Naive thymus-derived CD4-positive, alpha-beta T cell (primary cell): ENCODE measurements at regions not wholly inside any gene's neighbourhood (a gene's known extent, or its start where the extent isn't known, plus 50 kb on each side); places are given as distances from the start of the nearest gene placed in this dataset.

ENCODE experiments used
- ATAC-seq: fragments of 150-1000 bp; cut with Tn5 transposase; 2 replicates; pipeline ENCODE4 v1.10.0; 2021; ENCODE audit warnings: mild to moderate bottlenecking, moderate library complexity
- CTCF ChIA-PET: fragments of 350-600 bp; sonication (Branson Sonifier 250); formaldehyde crosslinking; loops from one replicate; lab custom pipeline; 2021; ENCODE audit warnings: antibody characterized with exemption; lab: Charles Lee
- POLR2A ChIA-PET: fragments of 350-600 bp; sonication (Branson Sonifier 250); formaldehyde crosslinking; loops from one replicate; lab custom pipeline; 2021; ENCODE audit warnings: antibody characterized with exemption, inconsistent platforms; lab: Charles Lee
- DNase-seq, 9 donors: peaks; one replicate each; pipeline versions ENCODE4 v3.0.0 to v3.0.0-alpha.2; 2020 to 2022; ENCODE audit warnings: mixed read lengths in 1 of 9
- H3K27ac ChIP-seq: one replicate; pipeline ENCODE4 v1.7.0; 2013; ENCODE audit warnings: mild to moderate bottlenecking, low read depth, low read length, moderate library complexity
- H3K27me3 ChIP-seq, 2 donors: one replicate each; pipeline ENCODE4 v1.7.0; 2013; ENCODE audit warnings: low read length in 2 of 2, mild to moderate bottlenecking in 2 of 2, moderate library complexity in 2 of 2; ENCODE audit not compliant: control insufficient read depth in 2 of 2, insufficient read depth in 2 of 2
- H3K36me3 ChIP-seq, 3 experiments: 1 replicate in 2 of 3; 2 replicates in 1 of 3; pipeline ENCODE4 v1.7.0; 2013; ENCODE audit warnings: low read length in 3 of 3, mild to moderate bottlenecking in 3 of 3, moderate library complexity in 1 of 3; ENCODE audit not compliant: insufficient read depth in 3 of 3, control insufficient read depth in 2 of 3
- H3K4me1 ChIP-seq, 2 donors: one replicate each; pipeline ENCODE4 v1.7.0; 2013; ENCODE audit warnings: low read length in 2 of 2, mild to moderate bottlenecking in 2 of 2, moderate library complexity in 1 of 2; ENCODE audit not compliant: control insufficient read depth in 2 of 2, insufficient read depth in 2 of 2
- H3K4me3 ChIP-seq: 2 replicates; pipeline ENCODE4 v1.7.0; 2013; ENCODE audit warnings: mild to moderate bottlenecking, low read length
- H3K9me3 ChIP-seq, 3 experiments: 1 replicate in 2 of 3; 2 replicates in 1 of 3; pipeline ENCODE4 v1.7.0; 2013; ENCODE audit warnings: low read length in 3 of 3; ENCODE audit not compliant: control insufficient read depth in 2 of 3
- H3K27ac Mint-ChIP-seq, 9 donors: one replicate each; pipeline ENCODE4 v1.8.0; 2020 to 2022; ENCODE audit warnings: mixed read lengths in 9 of 9, mild to moderate bottlenecking in 8 of 9, moderate library complexity in 5 of 9, inconsistent platforms in 2 of 9
- H3K27me3 Mint-ChIP-seq, 5 donors: one replicate each; pipeline ENCODE4 v1.8.0; 2021 to 2022; ENCODE audit warnings: mixed read lengths in 5 of 5, mild to moderate bottlenecking in 1 of 5
- H3K36me3 Mint-ChIP-seq, 5 donors: one replicate each; pipeline ENCODE4 v1.8.0; 2020 to 2022; ENCODE audit warnings: mixed read lengths in 5 of 5, mild to moderate bottlenecking in 3 of 5, inconsistent platforms in 1 of 5
- H3K4me1 Mint-ChIP-seq, 7 donors: one replicate each; pipeline ENCODE4 v1.8.0; 2020 to 2022; ENCODE audit warnings: mixed read lengths in 7 of 7, mild to moderate bottlenecking in 3 of 7, inconsistent platforms in 1 of 7
- H3K4me3 Mint-ChIP-seq, 10 donors: one replicate each; pipeline ENCODE4 v1.8.0; 2020 to 2022; ENCODE audit warnings: mild to moderate bottlenecking in 10 of 10, mixed read lengths in 10 of 10, moderate library complexity in 6 of 10, inconsistent platforms in 2 of 10
- H3K9me3 Mint-ChIP-seq, 11 donors: one replicate each; pipeline ENCODE4 v1.8.0; 2020 to 2022; ENCODE audit warnings: mixed read lengths in 11 of 11, mild to moderate bottlenecking in 4 of 11, inconsistent platforms in 1 of 11, moderate library complexity in 1 of 11
- intact Hi-C, 2 donors: fragments of 100-400 bp; cut with micrococcal nuclease; formaldehyde crosslinking; loops; one replicate each; pipeline ENCODE4 v1.15.1; 2023

DNA sequence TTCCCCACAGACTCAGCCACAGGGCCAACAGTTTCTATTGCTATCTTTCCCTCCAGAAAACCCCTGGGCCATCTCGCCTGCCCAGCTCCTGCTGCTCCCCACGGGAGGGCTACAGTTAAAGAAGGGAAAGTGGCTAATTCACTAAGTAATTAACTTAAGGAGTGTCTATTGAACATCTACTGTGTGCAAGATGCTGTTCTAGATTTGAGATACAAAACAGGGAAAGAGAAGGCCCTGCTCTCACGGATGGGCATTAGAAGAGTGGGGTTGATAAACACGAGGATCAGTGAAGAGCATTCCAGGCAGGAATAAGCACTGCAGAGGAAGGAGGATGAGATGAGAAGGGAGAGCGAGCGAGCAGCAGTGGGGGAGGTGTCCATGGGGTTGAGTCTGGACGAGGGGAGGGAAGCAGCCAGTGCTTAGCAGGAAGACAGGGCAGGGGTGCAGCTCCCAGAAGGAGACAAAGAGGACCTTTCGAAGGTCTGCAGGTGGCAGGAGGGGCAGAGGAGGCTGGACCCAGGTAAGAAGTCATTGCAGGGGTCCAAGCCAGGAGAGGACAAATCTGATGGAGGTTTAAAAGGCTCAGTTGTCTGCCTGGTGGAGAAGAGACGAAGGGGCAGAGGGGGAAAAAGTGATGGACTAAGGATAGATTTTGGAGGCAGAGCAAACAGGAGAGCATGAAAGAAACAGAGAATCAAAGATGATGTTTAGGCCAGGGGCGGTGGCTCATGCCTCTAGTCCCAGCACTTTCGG is 64.7 kb downstream of the KLF15 start:
- Histone ChIP-seq H3K4me3 (no peak overlapping the region), H3K27me3 (peaks cover 0 to 6% of the 10 kb centered on the region in 2 donors), H3K9me3 (no peaks in the 10 kb centered on the region), H3K36me3 (no peaks in the 10 kb centered on the region), H3K4me1 (no peaks in the 10 kb centered on the region), H3K27ac (no peak overlapping the region)
- Mint-ChIP-seq H3K4me1 (peaks cover 0 to 10% (median 5%) of the 10 kb centered on the region in 7 donors), H3K4me3 (no peak overlapping the region), H3K27me3 (peaks cover 25 to 55% (median 38%) of the 10 kb centered on the region in 5 donors), H3K36me3 (peaks cover 0 to 4% (median 0%) of the 10 kb centered on the region in 5 donors), H3K9me3 (peaks cover 0 to 4% (median 0%) of the 10 kb centered on the region in 11 donors), H3K27ac (no peak overlapping the region)
- intact Hi-C loops: no loop called here
- ChIA-PET CTCF (no interaction called here), POLR2A (no interaction called here)
- ATAC-seq (no peak), DNase-seq (no peak)

DNA sequence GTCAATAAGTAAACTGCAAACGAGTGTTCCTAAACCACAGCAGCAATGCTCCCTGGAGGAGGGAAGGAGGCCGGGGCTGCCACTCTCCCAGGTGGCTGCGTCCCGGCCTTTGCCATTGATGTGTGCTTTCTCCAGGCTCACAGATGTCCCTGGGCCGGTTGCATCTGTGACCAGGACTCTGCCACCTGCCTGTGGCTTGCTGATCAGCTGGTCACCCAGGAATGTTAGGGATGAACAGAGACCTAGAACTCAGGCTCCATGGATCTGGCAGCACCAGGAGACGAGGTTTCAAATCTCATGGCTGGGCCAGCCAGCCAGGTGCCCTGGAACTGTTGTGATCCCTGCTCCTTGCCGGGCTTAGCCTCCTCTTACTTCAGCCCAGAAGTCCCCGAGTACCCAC is 65.7 kb downstream of the KLF15 start:
- Histone ChIP-seq H3K27me3 (peaks cover 0 to 6% of the 10 kb centered on the region in 2 donors), H3K4me3 (no peak overlapping the region), H3K36me3 (no peaks in the 10 kb centered on the region), H3K4me1 (no peaks in the 10 kb centered on the region), H3K9me3 (no peaks in the 10 kb centered on the region), H3K27ac (no peak overlapping the region)
- Mint-ChIP-seq H3K4me3 (no peak overlapping the region), H3K27me3 (peaks cover 29 to 64% (median 45%) of the 10 kb centered on the region in 5 donors), H3K9me3 (peaks cover 0 to 4% (median 0%) of the 10 kb centered on the region in 11 donors), H3K27ac (no peak overlapping the region), H3K4me1 (peaks cover 0 to 10% (median 5%) of the 10 kb centered on the region in 7 donors), H3K36me3 (peaks cover 0 to 4% (median 0%) of the 10 kb centered on the region in 5 donors)
- intact Hi-C loops: no loop called here
- no peak for ATAC-seq
- CTCF ChIA-PET: no interaction called here
- POLR2A ChIA-PET: no interaction called here
- no peak for DNase-seq

DNA sequence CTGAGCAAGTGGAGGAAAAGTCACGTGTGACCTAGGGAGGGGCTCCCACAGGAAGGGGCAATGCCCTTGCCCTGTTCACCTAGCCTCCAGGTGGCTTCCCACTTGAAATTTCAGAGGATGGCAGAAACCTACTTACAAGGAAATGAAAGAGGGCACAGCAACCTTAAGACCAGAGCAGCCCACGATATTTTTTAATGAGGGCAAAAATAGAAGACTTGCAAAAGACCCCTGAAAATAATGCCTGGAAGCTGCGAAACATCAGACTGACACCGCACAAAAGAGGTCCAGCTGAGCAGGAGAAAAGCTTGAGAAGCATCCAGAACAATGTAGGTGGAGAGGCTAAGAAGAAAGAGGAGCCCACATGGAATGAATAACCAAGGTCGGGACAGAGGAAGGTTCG is 66.1 kb downstream of the KLF15 start:
- CTCF ChIA-PET: no interaction called here
- ATAC-seq: no peak

DNA sequence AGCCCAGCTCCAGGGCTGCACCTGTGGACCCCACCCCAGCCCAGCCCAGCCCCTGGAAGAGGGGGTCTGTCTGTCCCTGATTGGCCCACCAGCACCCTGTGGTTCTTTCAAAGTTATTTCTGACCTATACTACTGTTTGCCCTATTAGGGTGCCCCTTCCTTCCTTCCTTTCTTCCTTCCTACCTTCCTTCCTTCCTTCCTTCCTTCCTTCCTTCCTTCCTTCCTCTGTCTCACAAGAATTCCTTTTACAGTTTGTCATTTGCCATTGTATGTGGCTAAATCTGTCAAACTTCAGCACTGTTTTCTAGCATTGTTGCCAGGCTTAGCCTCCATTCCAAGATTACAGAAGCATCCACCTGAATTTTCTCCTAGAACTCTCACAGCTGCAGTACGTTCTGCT is 66.9 kb downstream of the KLF15 start:
- ChIA-PET POLR2A (no interaction called here), CTCF (interaction anchor here (0.6 kb wide), 1 partner anchor 787 kb away, joined by 3 read pairs; no protein-coding TSS in a partner anchor)
- Mint-ChIP-seq H3K4me3 (no peak overlapping the region), H3K4me1 (peaks cover 0 to 10% (median 5%) of the 10 kb centered on the region in 7 donors), H3K9me3 (peaks cover 0 to 4% (median 0%) of the 10 kb centered on the region in 11 donors), H3K36me3 (peaks cover 0 to 4% (median 0%) of the 10 kb centered on the region in 5 donors), H3K27ac (no peak overlapping the region), H3K27me3 (peaks cover 38 to 73% (median 52%) of the 10 kb centered on the region in 5 donors)
- no peak overlapping the region for H3K27ac ChIP-seq
- intact Hi-C loops: no loop called here
- ATAC-seq (no peak), DNase-seq (no peak)
- peaks cover 0 to 6% of the 10 kb centered on the region in 2 donors for H3K27me3 ChIP-seq
- no peaks in the 10 kb centered on the region for H3K36me3 ChIP-seq
- no peaks in the 10 kb centered on the region for H3K4me1 ChIP-seq
- H3K4me3 ChIP-seq: no peak overlapping the region
- H3K9me3 ChIP-seq: no peaks in the 10 kb centered on the region

More for the DNA sequence above, 66.1 kb downstream of the KLF15 start:
- H3K9me3 ChIP-seq: no peaks in the 10 kb centered on the region
- Mint-ChIP-seq H3K4me3 (no peak overlapping the region), H3K4me1 (peaks cover 0 to 10% (median 5%) of the 10 kb centered on the region in 7 donors), H3K27ac (no peak overlapping the region), H3K36me3 (peaks cover 0 to 4% (median 0%) of the 10 kb centered on the region in 5 donors), H3K27me3 (peaks cover 34 to 68% (median 49%) of the 10 kb centered on the region in 5 donors), H3K9me3 (peaks cover 0 to 4% (median 0%) of the 10 kb centered on the region in 11 donors)
- DNase-seq: no peak
- peaks cover 0 to 6% of the 10 kb centered on the region in 2 donors for H3K27me3 ChIP-seq
- POLR2A ChIA-PET: no interaction called here
- no peak overlapping the region for H3K4me3 ChIP-seq
- no peak overlapping the region for H3K27ac ChIP-seq
- H3K4me1 ChIP-seq: no peaks in the 10 kb centered on the region
- intact Hi-C loops: no loop called here
- no peaks in the 10 kb centered on the region for H3K36me3 ChIP-seq

DNA sequence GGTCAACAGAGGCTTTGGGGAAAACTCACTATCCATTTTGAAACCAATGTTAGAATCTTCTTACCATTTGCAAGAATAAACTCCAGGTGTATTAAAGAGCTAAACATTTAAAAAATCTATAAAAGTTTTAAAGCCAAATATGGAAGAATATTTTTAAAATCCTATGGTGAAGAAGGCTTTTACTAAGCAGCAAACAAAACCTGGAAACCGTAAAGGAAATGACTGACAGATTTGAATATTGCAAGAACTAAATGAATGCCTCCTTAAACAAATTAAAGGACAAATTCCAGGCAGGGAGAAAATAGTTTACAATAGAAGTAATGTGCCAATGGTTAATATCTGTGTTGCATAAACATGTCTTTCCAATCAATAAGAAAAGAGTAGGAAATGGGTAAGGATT is 68.1 kb downstream of the KLF15 start:
- Histone ChIP-seq H3K4me1 (no peaks in the 10 kb centered on the region), H3K9me3 (no peaks in the 10 kb centered on the region), H3K4me3 (no peak overlapping the region), H3K27ac (no peak overlapping the region), H3K27me3 (peaks cover 0 to 6% of the 10 kb centered on the region in 2 donors), H3K36me3 (no peaks in the 10 kb centered on the region)
- Mint-ChIP-seq H3K27me3 (peaks cover 47 to 78% (median 55%) of the 10 kb centered on the region in 5 donors), H3K9me3 (peaks cover 0 to 4% (median 0%) of the 10 kb centered on the region in 11 donors), H3K36me3 (peaks cover 0 to 4% (median 0%) of the 10 kb centered on the region in 5 donors), H3K4me3 (no peak overlapping the region), H3K27ac (no peak overlapping the region), H3K4me1 (peaks cover 0 to 10% (median 5%) of the 10 kb centered on the region in 7 donors)
- ChIA-PET POLR2A (no interaction called here), CTCF (no interaction called here)
- no peak for DNase-seq
- no peak for ATAC-seq
- intact Hi-C loops: no loop called here

DNA sequence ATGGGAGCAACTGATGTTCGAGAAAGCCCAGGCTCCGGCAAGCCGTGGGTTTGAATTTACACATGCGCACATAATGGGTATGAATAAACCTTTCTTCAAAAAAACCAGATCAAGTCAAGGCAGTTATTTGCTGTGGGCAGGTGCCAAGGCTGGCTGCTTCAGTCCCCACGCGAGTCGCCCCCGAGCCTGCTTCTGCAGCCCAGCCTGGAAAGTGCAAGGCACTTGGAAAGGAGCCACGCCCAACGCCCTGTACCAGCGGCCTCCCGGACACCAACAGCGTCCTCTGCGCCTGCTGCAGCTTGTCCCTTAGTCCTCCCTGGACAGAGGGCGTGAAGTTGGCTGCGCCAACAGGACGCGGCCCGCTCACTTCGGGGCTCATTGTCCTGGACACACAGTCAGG is 68.9 kb downstream of the KLF15 start:
- Histone ChIP-seq H3K36me3 (no peaks in the 10 kb centered on the region), H3K27ac (no peak overlapping the region), H3K4me3 (no peak overlapping the region), H3K4me1 (no peaks in the 10 kb centered on the region), H3K9me3 (no peaks in the 10 kb centered on the region), H3K27me3 (peaks cover 0 to 6% of the 10 kb centered on the region in 2 donors)
- CTCF ChIA-PET: no interaction called here
- POLR2A ChIA-PET: no interaction called here
- ATAC-seq (no peak), DNase-seq (no peak)
- peaks cover 0 to 10% (median 5%) of the 10 kb centered on the region in 7 donors for H3K4me1 Mint-ChIP-seq
- intact Hi-C loops: no loop called here
- H3K27me3 Mint-ChIP-seq: peaks cover 47 to 80% (median 56%) of the 10 kb centered on the region in 5 donors
- H3K36me3 Mint-ChIP-seq: peaks cover 0 to 4% (median 0%) of the 10 kb centered on the region in 5 donors
- H3K27ac Mint-ChIP-seq: no peak overlapping the region
- no peak overlapping the region for H3K4me3 Mint-ChIP-seq
- peaks cover 0 to 4% (median 0%) of the 10 kb centered on the region in 11 donors for H3K9me3 Mint-ChIP-seq
